ENCODE measurements at regions not wholly inside any gene's neighbourhood (a gene's known extent, or its start where the extent isn't known, plus 50 kb on each side); places are given as distances from the start of the nearest gene placed in this dataset.
"Not testable (repeated sequence)": the region's sequence is repeated elsewhere in the genome, so short reads cannot be mapped to it uniquely, and the experiment has no call there.

DNA sequence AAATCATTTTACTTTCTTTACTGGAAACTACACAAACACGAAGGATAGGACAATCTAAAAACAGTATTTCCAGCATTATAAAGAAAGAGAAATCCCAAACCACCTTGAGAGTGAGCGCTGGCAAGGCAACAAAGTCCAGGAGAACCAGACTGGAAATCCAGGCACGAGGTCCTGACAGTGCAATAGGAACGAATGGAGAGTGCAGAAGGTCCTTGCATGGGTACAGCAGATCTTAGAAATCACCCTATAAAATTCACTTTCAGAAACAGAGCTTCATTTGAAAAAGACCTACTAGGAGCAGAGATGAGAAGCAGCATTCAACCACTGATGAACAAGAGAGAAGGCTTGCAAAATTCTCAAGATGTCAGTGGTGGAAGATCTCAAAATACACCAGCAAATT lies 133.7 kb upstream of the ST8SIA4 start:
- DNase-seq (ENCODE audit: low read depth): no peak

DNA sequence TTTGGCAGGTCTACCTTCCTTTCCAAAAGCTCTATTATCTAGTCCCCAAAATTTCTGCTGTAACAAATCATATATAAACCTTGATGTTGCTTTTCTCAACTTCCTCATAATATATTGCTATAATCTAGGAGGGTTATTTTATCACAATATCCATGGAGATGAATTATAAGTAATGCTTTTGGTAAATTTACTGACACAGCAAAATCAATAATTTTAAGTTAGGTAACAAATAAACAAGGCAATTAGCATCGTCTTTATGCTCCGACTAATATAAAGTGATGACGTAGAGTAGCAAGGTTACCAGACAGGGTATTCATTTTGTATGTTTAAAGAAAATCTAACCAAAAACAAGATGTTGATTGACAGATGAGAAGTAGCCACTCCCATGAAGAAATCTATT lies 132.3 kb upstream of the ST8SIA4 start:
- no peak for DNase-seq (ENCODE audit: low read depth)

- DNase-seq (ENCODE audit: low read depth): no peak
These were observed 121.2 kb upstream of the ST8SIA4 start for GRCh38 chr5:101024299-101024698.

GRCh38 chr5:101018299-101018698 lies 115.2 kb upstream of the ST8SIA4 start:
- no peak for DNase-seq (ENCODE audit: low read depth)

- no peak for DNase-seq (ENCODE audit: low read depth)
These were observed 109.8 kb upstream of the ST8SIA4 start for GRCh38 chr5:101012880-101013279.

GRCh38 chr5:101009758-101010519 lies 106.9 kb upstream of the ST8SIA4 start:
- DNase-seq (ENCODE audit: low read depth): no peak

DNA sequence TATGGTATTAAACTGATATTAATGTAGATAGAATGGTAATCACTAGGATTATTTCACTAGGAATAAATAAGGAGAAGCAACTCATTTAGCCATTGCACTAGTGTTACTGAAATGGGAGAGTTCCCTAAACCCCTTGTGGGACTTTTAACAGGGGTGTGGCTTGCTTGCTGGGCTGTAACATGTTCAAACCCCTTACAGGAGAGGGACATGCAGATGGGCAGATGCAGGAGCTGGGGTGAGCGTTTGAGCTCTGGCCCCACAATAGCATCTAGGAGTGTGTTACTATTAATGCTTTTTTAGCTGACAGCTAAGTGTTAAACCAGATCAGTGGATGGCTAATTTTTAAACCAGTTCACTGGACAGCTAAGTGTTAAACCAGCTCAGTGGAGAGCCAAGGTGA lies 89.3 kb upstream of the ST8SIA4 start:
- no peak for DNase-seq (ENCODE audit: low read depth)

DNA sequence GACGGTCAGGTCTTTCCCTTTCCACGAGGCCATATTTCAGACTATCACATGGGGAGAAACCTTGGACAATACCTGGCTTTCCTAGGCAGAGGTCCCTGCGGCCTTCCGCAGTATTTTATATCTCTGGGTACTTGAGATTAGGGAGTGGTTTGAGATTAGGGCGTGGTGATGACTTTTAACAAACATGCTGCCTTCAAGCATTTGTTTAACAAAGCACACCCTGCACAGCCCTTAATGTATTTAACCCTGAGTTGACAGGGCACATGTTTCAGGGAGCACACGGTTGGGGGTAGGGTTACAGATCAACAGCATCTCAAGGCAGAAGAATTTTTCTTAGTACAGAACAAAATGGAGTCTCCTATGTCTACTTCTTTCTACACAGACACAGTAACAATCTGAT lies 80.5 kb upstream of the ST8SIA4 start:
- not testable (repeated sequence) for DNase-seq (ENCODE audit: low read depth)

DNA sequence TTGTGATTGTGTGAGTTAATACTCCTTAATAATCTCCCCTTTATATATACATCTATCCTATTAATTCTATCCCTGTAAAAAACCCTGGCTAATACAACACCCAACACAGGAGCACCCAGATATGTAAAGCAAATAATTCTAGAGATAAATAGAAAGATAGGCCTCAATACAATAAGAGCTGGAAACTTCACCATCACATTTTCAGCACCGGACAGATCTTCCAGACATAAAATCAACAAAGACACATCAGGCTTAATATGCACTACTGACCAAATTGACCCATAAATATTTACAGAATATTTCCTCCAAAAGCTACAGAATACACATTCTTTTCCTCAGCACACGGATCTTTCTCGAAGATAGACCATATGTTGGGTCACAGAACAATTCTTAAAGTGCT lies 71.0 kb upstream of the ST8SIA4 start:
- DNase-seq (ENCODE audit: low read depth): no peak

DNA sequence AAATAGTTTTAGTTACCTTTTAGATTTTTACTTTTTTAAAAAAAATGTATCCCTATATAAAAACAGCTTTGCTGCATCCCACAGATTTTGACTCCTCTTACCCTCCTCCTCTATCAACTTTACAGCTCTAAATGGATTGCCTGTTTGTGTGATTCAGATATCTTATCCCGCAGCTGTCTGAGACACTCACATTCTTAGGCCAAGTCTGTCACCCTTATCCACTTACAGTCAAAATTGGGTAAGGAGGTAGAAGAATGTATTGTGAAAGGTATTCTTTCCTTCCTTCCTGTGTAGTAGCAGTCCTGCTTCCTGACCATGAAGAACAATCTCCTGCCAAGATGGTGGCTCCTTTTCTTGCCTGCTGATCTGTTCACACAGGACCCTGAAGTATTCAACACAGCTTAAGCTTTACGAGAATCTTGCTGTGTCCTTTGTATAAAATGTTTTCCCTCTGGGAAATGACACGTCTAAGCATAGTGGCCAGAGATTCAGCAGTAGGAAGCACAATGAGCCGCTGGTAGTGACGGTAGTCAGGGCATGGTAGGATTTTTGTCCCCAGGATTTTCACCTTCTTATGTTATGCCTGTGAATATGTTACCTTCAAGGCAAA lies 67.7 kb upstream of the ST8SIA4 start:
- no peak for DNase-seq (ENCODE audit: low read depth)

DNA sequence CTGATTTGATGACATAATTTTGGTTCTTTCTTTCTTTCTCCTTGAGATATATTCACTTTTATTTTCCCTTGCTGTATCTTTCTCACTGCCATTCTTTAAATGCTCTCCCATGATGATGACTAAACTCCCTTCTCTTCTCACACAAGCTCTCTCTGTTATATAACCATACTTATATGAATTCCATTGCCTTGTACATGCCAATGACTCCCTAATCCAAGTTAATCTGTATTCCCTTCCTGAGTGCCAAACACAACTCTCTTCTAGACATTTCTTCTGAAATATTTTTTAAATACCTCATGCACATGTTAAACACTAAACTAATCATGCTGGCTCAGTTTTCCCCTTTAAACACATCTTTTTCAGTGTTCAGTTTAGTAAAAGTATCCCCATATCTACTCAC lies 62.2 kb upstream of the ST8SIA4 start:
- no peak for DNase-seq (ENCODE audit: low read depth)
